Testis (tissue), 2 donors: ENCODE measurements at regions not wholly inside any gene's neighbourhood (a gene's known extent, or its start where the extent isn't known, plus 50 kb on each side); places are given as distances from the start of the nearest gene placed in this dataset.

Experiments
- POLR2A ChIP-seq: fragments of 450-650 bp; IDR thresholded peaks from one replicate; pipeline ENCODE4 v1.6.1; 2017; ENCODE audit warnings: antibody characterized with exemption, mild to moderate bottlenecking, moderate library complexity
- TF ChIP-seq, protein P1 (sequence below), 3 experiments: fragments of 450-650 bp in 2 of 3; fragments of 200-600 bp in 1 of 3; sonication (generic) in 1 of 3; IDR thresholded peaks; one replicate each; pipeline ENCODE4 v1.5.1; 2016 to 2019; ENCODE audit warnings: antibody characterized with exemption in 3 of 3, mild to moderate bottlenecking in 2 of 3, moderate library complexity in 1 of 3

DNA sequence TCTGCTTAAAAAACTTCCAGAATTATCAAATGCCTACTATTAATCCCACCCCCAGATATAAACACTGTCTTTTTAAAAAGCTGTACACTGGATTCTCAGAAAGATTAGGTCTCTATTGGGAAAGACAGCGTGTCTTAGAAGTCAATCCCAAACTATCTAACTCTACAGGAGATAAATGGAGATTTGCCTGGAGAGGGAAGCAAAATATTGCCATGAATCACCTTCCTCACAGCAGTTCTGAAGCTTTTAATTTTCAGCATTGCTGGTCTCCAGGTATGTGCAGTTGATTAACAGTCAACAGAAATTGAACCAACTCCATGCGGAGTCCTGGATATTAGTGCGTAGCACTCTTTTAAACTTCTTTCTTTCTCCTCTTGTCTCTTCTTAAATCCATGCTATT lies 122.2 kb downstream of the DSC3 start:
- TF ChIP-seq, protein P1, sequence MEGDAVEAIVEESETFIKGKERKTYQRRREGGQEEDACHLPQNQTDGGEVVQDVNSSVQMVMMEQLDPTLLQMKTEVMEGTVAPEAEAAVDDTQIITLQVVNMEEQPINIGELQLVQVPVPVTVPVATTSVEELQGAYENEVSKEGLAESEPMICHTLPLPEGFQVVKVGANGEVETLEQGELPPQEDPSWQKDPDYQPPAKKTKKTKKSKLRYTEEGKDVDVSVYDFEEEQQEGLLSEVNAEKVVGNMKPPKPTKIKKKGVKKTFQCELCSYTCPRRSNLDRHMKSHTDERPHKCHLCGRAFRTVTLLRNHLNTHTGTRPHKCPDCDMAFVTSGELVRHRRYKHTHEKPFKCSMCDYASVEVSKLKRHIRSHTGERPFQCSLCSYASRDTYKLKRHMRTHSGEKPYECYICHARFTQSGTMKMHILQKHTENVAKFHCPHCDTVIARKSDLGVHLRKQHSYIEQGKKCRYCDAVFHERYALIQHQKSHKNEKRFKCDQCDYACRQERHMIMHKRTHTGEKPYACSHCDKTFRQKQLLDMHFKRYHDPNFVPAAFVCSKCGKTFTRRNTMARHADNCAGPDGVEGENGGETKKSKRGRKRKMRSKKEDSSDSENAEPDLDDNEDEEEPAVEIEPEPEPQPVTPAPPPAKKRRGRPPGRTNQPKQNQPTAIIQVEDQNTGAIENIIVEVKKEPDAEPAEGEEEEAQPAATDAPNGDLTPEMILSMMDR (IDR thresholded peaks at IDR 0.05), result no peak
- TF ChIP-seq POLR2A, result no peak
